Inflammatory macrophage (primary cell): ENCODE measurements at regions not wholly inside any gene's neighbourhood (a gene's known extent, or its start where the extent isn't known, plus 50 kb on each side); places are given as distances from the start of the nearest gene placed in this dataset.
"Not testable (repeated sequence)": the region's sequence is repeated elsewhere in the genome, so short reads cannot be mapped to it uniquely, and the experiment has no call there.

Experiments used
- DNase-seq, 2 donors: peaks; one replicate each; pipeline ENCODE4 v3.0.0-alpha.2; 2020 to 2022

DNA sequence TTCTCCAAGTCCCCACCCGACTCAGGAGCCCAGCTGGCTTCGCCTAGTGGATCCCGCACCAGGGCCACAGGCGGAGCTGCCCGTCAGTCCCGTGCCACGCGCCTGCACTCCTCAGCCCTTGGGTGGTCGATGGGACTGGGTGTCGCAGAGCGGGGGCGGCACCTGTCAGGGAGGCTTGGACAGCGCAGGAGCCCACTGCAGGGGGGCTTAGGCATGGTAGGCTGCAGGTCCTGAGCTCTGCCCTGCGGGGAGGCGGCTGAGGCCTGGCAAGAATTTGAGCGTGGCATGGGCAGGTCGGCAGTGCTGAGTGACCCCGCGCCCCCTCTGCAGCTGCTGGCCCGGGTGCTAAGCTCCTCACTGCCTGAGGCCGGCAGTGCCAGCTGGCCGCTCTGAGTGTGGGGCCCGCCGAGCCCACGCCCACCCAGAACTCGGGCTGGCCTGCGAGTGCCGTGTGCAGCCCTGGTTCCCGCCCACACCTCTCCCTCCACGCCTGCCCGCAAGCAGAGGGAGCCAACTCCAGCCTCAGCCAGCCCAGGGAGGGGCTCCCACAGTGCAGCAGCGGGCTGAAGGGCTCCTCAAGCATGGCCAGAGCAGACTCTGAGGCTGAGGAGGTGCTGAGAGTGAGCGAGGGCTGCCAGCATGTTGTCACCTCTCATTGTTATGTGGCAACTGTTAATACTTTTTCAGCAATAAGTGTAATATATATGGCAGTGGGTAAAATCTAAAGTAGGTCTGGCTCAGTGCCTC lies 548.4 kb upstream of the BRINP3 start:
- no peak for DNase-seq

DNA sequence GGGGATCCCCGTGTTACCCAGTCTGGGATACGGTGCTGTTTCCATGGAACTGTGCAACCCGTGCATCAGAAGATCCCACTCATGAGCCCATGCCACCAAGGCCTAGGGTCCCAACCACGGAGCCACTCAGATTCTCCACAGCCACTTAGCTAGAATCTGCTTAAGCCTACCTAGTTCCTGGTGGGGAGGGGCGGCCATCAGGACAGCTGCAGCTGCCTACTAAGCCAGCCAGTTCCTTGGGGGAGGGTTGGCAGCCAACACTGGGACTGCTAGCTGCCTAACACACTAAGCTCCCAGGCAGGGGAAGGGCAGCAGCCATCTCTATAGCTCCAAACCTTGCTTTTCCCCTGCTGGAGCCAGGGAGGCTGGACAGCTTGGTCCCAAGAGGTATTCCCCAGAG lies 549.2 kb upstream of the BRINP3 start:
- no peak for DNase-seq

DNA sequence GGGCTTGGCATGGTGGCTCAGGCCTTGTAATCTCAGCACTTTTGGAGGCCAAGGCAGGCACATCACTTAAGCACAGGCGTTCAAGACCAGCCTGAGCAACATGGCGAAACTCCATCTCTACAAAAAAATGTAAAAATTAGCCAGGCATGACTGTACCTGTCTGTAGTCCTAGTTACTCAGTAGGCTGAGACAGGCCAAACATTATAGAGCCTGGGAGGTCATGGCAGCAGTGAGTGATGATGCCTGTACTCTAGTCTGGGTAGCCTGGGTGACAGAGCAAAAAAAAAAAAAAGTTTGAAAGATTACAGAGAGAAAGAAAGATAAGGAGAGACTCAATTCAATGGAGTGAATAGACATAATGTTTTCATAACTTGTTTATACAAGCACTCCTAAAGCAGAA lies 556.5 kb upstream of the BRINP3 start:
- DNase-seq: no peak

DNA sequence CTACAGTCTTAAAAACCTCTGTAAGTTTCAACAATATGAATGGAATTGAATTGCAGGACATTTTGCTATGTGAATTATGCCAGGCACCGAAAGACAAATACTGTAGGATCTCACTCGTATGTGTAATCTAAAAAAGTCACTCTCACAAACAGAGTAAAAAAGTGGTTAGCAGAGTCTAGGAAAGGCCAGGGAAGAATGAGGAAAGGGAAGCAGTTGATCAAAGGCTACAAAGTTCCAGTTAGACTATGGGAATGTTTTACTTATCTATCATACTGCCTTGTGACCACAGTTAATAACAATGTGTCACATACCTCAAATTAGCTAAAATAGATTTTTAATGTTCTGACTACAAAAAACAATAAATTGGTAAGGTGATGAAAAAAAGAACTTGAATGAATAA lies 565.4 kb upstream of the BRINP3 start:
- DNase-seq: no peak

DNA sequence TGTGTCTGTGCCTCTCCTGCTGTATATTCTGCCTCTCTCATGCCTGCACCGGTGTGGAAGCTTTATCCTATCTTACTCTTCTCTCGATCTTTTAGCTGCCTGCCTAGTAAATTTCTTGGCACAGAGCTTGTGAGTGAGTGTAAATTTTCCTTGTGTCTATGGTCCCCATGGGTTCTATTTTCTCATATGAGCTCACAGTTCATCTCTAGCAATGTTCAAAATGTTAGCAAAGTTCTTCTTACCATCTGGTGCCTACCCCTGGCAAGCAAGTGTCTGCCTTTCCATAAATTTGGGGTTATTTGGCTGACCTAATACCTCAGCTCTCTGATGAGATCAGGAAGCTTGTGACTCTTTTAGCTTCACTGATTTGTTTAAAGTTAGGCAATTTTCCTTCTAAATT lies 572.1 kb upstream of the BRINP3 start:
- no peak for DNase-seq

DNA sequence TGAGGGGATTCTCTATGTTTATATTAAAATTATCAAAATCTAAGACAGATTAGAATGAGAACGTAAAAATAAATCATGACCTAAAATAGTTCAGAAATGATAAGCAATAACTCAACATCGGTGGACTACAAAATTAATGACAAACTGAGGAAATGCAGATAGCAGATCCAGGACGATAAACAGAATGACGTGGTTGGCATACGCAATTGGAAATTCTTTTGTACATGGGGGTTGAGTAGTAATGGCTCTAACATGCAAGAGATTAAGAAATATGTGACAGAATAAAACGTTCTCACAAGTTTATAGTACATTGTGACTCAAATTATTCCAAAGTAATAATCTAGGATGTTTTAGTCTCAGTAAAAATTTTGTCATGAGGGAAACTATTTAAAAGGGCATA lies 575.2 kb upstream of the BRINP3 start:
- no peak for DNase-seq

DNA sequence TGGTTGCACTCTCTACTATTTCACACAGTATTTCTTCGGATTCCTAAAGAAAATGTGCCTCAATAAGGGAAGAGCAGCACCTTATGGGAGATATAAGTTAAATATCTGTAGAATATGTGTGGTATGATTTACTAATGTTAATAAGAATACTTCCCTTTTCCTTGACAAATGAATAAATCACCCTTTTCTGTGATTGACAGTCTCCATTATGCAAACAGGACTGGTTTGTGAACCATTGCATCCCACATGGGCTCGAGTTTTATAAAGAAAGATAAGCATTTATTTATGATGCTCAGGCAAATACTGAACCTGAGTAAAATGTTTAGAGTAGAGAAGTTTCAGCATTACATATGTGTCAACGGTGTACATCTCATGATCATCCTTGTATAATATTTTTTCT lies 587.7 kb upstream of the BRINP3 start:
- DNase-seq: no peak

DNA sequence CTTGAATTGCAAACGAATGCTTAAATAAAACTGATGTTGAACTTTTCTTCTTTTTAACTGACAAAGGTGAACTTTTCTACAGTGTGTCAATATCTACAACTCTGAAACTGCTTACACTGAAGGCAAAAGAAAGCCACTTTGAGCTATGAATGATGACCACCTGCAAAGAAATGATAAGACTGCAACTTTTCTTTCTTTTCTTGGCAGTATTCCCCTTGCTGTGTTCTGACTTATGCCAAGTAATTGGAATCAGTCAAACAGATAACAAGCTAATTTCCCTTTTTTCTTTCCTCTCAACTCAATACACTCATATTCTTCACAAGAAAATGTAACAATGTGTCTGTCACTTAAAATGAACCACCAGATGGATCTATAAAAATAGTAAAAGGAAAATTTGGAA lies 588.1 kb upstream of the BRINP3 start:
- DNase-seq: no peak

DNA sequence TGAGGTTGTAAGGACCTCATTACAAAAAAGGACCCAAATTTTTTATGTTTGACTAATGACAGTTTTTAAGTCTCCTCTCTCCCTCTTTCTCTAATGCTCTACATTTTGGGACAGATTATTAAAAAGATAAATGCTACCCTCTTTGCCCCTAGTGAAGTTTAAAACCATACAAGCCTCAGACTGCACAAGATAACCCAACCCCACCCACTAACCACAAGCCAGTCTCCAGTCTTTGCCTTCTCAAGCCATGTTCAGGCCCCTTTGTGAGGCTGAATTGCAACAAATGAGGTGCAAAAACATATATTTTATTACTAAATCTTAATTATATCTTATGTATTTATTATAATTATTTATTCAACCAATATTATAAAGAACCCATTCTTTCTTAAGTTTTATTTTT lies 597.2 kb upstream of the BRINP3 start:
- DNase-seq: no peak

DNA sequence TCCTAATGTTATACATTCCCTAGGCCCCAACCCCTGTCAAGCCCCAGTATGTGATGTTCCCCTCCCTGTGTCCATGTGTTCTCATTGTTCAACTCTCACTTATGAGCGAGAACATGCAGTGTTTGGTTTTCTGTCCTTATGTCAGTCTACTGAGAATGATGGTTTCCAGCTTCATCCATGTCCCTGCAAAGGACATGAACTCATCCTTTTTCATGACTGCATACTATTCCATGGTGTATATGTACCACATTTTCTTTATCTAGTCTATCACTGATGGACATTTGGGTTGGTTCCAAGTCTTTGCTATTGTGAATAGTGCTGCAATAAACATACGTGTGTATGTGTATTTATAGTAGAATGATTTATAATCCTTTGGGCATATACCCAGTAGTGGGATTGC lies 605.4 kb upstream of the BRINP3 start:
- not testable (repeated sequence) for DNase-seq

DNA sequence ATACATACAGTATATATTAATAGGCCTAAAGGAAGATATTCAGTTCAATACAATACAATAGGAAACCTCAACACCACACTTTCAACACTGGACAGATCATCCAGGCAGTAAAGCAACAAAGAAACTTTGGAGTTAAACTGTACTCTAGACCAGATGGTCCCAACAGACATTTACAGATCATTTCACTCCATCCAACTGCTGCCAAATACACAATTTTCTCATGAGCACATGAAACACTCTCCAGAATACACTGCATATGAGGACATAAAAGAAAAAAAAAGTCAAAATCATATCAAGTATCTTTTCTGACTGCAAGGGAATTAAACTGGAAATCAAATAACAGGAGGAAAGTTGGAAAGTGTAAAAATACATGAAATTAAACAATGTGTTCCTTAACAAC lies 607.5 kb upstream of the BRINP3 start:
- no peak for DNase-seq

DNA sequence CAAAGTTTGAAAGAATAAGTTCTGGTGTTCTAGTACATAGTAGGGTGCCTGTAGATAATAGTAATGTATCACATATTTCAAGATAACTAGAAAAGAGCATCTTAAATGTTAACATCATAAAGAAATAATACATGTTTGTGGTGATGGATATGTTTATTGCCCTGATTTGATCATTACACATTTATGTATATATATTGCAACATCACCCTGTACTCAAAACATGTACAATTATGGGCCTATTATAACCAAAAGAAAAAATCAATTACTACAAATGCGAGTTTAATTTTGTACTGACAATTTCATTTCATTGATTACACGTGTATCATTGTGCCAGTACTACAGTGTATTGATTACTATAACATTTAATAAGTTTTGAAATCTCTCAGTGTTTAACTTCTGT lies 609.2 kb upstream of the BRINP3 start:
- DNase-seq: no peak

DNA sequence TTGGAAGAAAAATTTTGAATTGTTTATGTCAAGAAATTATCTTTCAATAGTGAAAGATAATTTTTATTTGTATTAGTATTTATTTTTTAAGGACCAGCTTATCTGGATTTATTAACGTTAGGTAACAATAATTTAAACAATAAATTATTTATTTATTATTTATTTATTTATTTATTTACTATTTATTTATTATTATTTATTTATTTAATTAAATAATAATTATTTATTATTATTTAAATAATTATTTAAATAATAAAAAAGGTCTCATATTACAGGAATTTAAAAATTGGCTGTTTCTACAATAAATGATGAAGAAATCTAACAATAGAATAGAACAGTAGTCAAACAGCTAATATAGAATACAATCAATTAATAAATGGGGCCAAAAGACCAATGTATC lies 618.7 kb upstream of the BRINP3 start:
- no peak for DNase-seq

DNA sequence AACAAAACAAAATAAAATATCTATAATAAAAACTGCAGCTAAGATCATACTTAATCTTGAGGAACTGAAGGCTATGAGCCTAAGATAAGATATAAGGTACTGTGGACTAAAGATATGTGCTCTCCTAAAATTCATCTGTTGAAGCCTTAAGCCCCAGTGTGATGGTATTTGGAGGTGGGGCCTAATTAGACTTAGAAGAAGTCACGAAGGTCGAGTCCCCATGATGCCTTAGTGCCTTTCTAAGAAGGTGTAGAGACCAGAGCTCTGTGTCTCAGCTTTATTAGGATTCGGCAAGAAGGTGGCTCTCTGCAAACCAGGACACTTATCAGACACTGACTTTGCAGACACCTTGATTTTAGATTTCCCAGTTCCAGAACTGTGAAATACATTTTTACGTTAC lies 622.0 kb upstream of the BRINP3 start:
- no peak for DNase-seq

DNA sequence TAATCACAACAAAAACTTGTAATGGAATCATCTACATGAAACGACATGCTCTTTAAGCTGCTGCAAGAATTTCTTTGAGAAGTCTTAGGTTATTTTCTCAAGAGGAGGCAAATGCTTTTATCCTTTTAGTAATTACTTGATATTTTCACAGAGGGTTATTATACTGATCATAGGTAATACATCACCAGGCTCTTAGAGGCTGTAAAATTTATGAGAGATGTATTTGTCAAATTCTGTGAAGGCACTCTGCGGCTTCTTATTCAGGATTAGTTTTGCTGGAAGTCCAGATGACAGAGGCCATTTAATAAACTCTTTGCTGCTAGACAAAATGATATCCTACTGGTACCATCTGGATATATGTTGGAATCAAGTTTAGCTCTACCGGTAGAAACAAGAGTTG lies 624.3 kb upstream of the BRINP3 start:
- no peak for DNase-seq

DNA sequence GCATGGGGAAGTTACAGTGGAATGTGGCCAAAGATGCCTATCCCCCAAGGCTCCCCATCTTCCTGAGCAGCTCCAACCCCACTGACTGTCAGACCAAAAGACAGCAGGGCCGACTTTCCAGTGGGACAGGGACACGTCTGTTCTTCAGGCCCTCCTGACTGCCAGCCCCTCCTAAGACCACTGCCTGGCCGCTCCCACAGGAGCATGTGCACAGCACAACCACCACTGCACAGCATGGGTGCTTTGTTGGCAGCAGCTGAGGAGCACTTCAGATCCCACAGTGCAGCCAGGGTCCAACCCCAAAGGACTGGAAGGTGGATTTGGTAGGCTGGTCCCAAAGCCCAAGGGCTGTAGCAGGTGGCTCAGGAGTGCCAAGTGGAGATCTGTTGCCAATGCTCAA lies 648.3 kb upstream of the BRINP3 start:
- DNase-seq: no peak

DNA sequence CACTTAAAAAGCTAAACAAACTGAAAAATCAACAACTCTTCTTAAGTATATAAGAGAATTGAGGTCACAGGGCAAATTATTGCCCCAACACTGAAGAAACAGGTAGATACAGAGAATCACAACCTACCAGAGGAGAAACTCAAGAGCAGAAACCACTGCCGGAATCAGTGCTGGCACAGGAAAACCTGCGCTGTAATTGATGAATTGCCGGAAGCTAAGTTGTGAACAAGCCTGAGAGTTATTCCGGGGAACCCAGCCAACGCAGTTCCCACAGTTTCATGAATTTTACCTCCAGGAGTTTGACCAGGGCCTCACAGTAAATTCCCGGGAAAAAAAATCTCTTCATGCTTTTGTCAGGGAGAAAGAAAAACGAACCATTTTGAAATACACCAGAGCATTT lies 657.1 kb upstream of the BRINP3 start:
- no peak for DNase-seq

DNA sequence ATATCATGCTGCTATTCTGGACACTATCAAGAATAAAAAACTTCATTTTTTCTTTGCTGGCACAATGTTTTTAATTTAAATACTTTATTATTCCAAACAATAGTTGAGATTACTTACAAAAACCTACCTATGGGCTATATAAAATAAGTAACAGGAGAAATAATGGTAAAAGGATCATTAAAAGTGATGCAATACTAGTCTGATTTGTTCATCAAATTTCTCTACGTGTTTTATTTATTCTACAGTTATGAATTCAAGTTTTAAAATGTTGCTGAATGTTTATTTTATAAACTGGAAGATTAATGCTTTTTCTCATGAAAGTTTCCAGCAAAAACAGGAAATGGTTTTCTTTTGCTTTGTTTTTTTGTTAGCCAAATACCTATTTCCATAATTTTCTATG lies 662.4 kb upstream of the BRINP3 start:
- DNase-seq: no peak

DNA sequence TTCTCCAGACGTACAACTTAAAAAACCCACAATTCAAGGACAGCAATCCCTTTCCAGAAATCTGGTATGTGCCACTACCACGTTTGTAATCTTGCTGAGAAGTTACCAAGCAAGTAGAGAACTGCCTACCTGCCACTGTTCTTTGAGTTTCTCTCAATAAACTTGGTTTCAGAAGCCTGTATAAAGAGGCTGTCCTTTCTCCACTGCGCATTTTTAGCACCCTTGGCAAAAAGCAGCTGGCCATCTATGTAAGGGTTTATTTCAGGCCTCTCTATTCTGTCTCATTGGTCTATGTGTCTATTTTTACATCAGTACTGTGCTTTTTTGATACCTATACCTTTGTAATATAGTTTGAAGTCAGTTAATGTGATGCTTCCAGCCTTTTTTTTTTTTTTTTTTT lies 665.1 kb upstream of the BRINP3 start:
- no peak for DNase-seq

DNA sequence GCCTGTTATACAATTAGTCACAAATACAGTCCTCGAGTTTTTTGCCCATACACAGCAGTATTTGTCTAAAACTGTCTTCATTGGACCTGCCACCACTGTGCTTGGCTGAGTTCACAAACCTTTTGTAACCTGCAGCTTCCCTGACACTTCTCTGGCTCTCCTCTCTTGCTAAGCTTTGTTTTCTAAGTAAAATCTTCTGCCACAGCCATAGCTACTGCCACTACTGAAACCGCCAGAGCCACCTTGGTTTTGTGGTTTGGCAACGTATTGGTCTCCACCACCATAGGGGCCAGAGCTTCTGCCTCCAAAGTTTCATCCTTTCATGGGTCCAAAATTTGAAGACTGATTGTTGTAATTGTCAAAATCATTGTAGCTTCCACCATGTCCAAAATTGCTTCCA lies 668.2 kb upstream of the BRINP3 start:
- DNase-seq: no peak

DNA sequence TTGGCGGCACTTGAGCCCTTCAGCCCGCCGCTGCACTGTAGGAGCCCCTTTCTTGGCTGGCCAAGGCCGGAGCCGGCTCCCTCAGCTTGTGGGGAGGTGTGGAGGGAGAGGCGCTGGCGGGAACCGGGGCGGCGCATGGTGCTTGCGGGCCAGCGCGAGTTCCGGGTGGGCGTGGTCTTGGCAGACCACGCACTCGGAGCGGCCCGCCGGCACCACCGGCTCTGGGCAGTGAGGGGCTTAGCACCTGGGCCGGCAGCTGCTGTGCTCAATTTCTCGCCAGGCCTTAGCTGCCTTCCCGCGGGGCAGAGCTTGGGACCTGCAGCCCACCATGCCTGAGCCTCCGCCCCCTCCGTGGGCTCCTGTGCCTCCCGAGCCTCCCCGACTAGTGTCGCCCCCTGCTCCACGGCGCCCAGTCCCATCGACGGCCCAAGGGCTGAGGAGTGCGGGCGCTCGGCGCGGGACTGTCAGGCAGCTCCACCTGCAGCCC lies 673.7 kb upstream of the BRINP3 start:
- no peak for DNase-seq

DNA sequence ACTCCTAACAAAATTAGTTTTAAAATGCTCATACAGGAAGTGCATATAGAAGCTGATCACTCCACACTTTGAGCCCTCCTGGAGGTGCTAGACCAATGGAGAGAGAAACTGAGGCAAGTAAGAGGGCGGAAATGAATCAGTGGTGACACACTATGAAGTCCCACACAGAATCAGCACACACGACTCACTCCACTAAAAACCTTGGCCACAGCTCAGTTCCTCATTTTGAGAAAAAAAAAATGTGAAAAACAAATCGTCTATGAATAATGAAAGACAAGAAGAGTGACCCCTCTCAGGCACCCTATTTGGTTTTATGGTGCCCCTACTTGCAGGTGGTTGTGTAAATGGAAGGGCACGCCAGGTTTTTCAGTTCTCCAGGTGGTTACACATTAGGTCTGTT lies 675.1 kb upstream of the BRINP3 start:
- DNase-seq: no peak

DNA sequence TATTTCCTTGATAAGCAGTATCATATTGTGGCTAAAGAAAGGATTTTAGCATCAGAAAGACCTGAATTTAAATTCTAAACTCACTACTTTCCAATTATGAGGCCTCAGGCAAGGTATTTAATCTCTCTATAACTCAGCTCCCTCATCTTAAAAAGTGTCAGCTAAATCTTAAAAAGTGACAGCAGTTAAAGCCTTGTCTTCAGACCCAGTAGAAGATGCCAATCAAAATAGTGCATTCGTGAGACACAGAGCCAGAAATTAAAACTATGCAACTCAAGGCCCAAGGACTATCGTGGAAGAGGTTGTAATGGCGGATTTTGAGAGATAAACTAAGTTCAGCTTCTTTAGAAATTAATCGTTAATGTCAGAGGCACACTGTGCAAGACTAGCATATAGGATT lies 677.5 kb upstream of the BRINP3 start:
- DNase-seq: no peak

DNA sequence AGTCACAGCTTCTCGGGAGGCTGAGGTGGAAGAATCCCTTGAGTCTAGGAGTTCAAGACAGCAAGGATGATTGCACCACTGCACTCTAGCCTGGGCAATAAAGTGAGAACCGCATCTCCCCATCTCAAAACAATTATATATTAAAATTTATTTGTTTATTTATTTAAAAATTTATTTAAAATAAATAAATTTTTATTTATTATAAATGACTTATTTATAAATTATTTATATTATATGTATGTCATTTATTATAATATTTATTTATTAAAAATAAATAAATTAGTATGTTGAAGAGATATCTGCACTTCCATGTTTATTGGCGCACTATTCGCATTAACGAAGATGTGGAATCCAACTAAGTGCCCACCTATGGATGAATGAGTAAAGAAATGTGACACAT lies 683.2 kb upstream of the BRINP3 start:
- no peak for DNase-seq

DNA sequence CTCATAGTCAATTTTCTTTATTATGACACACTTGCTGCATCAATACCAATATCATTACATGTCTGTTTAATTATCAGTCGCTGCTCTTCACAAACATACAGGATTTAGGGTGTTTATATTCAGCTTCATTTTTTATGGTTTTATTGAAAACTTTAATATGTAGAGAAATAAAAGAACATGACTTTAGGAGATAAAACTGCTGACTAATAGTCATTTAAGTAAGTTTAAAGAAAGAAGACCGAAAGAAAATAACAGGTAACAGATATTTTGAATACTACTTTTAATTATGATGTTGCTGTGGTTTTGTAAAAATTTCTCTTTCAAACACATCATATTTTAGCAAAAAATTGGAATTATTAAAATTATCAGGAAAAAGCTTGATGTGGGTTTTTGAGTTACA lies 685.1 kb upstream of the BRINP3 start:
- no peak for DNase-seq
